ENCODE measurements at regions not wholly inside any gene's neighbourhood (a gene's known extent, or its start where the extent isn't known, plus 50 kb on each side); places are given as distances from the start of the nearest gene placed in this dataset.

- DNase-seq (ENCODE audit: extremely low read depth, insufficient read length) = no peak
- Histone ChIP-seq H3K27me3 (replicated peaks; ENCODE audit: control insufficient read depth, insufficient read depth, low read length) (no peaks in the 10 kb centered on the region), H3K36me3 (ENCODE audit: control insufficient read depth, insufficient read depth, low read length) (no peaks in the 10 kb centered on the region), H3K4me3 (replicated peaks; ENCODE audit: low read depth, low read length) (no peak overlapping the region)
- TF ChIP-seq, protein P1, sequence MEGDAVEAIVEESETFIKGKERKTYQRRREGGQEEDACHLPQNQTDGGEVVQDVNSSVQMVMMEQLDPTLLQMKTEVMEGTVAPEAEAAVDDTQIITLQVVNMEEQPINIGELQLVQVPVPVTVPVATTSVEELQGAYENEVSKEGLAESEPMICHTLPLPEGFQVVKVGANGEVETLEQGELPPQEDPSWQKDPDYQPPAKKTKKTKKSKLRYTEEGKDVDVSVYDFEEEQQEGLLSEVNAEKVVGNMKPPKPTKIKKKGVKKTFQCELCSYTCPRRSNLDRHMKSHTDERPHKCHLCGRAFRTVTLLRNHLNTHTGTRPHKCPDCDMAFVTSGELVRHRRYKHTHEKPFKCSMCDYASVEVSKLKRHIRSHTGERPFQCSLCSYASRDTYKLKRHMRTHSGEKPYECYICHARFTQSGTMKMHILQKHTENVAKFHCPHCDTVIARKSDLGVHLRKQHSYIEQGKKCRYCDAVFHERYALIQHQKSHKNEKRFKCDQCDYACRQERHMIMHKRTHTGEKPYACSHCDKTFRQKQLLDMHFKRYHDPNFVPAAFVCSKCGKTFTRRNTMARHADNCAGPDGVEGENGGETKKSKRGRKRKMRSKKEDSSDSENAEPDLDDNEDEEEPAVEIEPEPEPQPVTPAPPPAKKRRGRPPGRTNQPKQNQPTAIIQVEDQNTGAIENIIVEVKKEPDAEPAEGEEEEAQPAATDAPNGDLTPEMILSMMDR (IDR thresholded peaks at IDR 0.05; ENCODE audit: insufficient read depth, low read length, poor library complexity, severe bottlenecking) = no peak
Measured at GRCh38 chr3:27056326-27056725, 312.9 kb downstream of the NEK10 start.

DNA sequence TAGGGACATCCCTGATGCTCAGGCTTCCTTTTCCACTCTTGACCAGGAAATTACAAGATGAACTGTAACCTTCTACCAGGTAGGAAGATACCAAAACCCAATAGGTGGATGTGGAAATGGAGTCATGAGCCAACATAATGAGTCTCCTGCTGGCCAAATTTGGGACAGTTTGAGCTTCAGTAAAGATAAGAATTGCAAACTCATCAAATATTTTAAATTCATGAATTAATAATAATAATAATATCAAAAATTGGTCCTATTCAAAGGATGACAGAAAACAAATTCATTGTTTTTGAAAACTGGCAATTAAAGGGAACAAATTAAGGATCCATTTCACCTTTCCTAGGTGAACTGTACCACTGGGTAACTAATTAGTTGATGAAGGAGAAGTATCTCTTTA is 309.7 kb downstream of the NEK10 start:
- no peak for DNase-seq (ENCODE audit: extremely low read depth, insufficient read length)
- Histone ChIP-seq H3K36me3 (ENCODE audit: control insufficient read depth, insufficient read depth, low read length) (no peaks in the 10 kb centered on the region), H3K4me3 (replicated peaks; ENCODE audit: low read depth, low read length) (no peak overlapping the region), H3K27me3 (replicated peaks; ENCODE audit: control insufficient read depth, insufficient read depth, low read length) (no peaks in the 10 kb centered on the region)
- TF ChIP-seq, protein P1 (IDR thresholded peaks at IDR 0.05; ENCODE audit: insufficient read depth, low read length, poor library complexity, severe bottlenecking) = no peak

All from GM06990 (cell line).